ENCODE measurements at regions not wholly inside any gene's neighbourhood (a gene's known extent, or its start where the extent isn't known, plus 50 kb on each side); places are given as distances from the start of the nearest gene placed in this dataset.

DNA sequence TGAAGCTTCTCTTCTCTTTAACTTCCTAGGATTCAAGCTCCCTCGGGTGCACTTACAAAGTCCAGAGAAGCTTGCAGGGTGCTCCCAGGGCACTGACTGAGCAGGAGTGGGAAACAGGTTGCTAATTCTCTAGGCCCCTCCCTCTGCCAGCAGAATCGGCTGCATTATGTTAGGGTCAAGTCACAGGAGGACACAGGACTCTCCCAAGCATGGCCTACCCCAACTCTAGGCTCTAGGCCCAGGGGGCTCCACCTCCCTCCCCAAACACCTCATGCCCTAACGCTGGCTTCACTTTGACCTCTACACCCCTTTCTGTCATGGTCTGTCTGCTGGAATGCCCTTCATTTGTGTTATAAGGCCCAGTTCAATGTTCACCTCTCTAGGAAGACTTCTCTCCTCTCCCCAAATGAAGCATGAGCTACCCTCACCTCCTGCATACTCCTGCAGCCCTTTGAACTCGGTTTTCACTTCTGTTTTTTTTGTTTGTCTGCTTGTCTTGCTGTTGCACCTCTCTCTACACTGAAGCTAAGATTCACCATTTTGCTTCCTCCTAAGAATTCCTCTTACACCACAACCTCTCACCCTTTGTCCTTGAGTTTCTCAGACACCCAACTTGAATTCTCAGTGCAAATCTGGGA, 521.8 kb upstream of the ID2 start:
- no peak overlapping the region for H3K4me2 ChIP-seq (ENCODE audit: low read depth, low read length)
- no peaks in the 10 kb centered on the region for H3F3A ChIP-seq (ENCODE audit: insufficient read depth, low read length)
- H3K9me3 ChIP-seq (replicated peaks; ENCODE audit: insufficient read depth, low read length), result no peaks in the 10 kb centered on the region
- H3K36me3 ChIP-seq (replicated peaks; ENCODE audit: insufficient read depth, low read length), result no peaks in the 10 kb centered on the region
- TF ChIP-seq EZH2phosphoT487 (IDR thresholded peaks at IDR 0.05; ENCODE audit: low read length) (no peak), EZH2 (optimal IDR thresholded peaks at IDR 0.05; ENCODE audit: low read depth, low read length) (no peak)
- TF ChIP-seq, protein P1, sequence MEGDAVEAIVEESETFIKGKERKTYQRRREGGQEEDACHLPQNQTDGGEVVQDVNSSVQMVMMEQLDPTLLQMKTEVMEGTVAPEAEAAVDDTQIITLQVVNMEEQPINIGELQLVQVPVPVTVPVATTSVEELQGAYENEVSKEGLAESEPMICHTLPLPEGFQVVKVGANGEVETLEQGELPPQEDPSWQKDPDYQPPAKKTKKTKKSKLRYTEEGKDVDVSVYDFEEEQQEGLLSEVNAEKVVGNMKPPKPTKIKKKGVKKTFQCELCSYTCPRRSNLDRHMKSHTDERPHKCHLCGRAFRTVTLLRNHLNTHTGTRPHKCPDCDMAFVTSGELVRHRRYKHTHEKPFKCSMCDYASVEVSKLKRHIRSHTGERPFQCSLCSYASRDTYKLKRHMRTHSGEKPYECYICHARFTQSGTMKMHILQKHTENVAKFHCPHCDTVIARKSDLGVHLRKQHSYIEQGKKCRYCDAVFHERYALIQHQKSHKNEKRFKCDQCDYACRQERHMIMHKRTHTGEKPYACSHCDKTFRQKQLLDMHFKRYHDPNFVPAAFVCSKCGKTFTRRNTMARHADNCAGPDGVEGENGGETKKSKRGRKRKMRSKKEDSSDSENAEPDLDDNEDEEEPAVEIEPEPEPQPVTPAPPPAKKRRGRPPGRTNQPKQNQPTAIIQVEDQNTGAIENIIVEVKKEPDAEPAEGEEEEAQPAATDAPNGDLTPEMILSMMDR (IDR thresholded peaks at IDR 0.05; ENCODE audit: low read length), result no peak
- no peak overlapping the region for H3K27ac ChIP-seq (ENCODE audit: low read length)
- no peak overlapping the region for H2AFZ ChIP-seq (ENCODE audit: low read length)
- H3K4me1 ChIP-seq (ENCODE audit: low read length), result no peaks in the 10 kb centered on the region
- H3K9me2 ChIP-seq (replicated peaks; ENCODE audit: insufficient read depth, low read length), result no peaks in the 10 kb centered on the region
- no peaks in the 10 kb centered on the region for H3K79me2 ChIP-seq (ENCODE audit: low read length)
- DNase-seq, result no peak
- no peaks in the 10 kb centered on the region for H3K27me3 ChIP-seq (replicated peaks; ENCODE audit: insufficient read depth, low read length)
- no peak overlapping the region for H3K9ac ChIP-seq (ENCODE audit: low read length)
- H4K20me1 ChIP-seq (ENCODE audit: insufficient read depth, low read length), result no peaks in the 10 kb centered on the region
- no peak overlapping the region for H3K4me3 ChIP-seq (ENCODE audit: low read length)

DNA sequence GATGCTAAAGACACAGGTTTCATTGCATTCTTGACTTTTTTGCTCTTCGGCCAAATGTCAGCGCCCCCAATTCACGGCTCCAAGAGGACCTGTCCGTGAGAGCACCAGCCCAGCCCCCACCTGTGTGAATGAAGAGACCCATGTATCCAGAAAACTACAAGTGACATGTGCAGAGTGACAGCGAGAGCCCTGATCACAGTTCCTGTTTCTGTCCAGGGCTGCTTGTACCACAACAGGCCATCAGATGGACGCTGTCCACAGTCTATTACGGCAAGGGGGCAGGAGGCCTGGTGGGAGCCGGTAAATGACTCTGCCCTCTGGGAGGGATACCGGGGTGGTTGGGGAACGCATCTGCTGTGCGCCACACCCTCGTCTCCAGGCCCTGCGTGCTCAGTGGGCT, 520.9 kb upstream of the ID2 start:
- no peaks in the 10 kb centered on the region for H3K9me2 ChIP-seq (replicated peaks; ENCODE audit: insufficient read depth, low read length)
- TF ChIP-seq EZH2phosphoT487 (IDR thresholded peaks at IDR 0.05; ENCODE audit: low read length), result no peak
- TF ChIP-seq, protein P1 (IDR thresholded peaks at IDR 0.05; ENCODE audit: low read length), result no peak
- TF ChIP-seq EZH2 (optimal IDR thresholded peaks at IDR 0.05; ENCODE audit: low read depth, low read length), result no peak

DNA sequence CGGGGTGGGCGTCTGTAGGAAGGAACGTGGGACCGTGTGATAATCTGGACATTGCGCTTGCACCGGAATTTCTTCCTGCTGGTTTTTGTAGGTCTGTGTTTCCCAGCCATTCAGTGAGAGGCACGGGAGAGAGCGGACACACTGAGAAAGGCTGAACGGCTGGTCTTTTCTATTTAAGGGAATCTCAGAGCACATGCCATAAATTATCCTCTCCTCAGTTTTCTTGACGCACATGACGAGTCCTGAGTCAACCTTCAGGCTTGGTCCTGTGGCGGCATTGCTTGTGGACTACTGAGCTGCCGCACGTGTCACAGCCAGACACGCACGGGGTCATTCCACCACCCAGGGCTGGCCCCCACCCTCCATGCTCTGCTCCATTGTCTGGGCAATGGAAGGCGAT, 519.3 kb upstream of the ID2 start:
- H3K4me2 ChIP-seq (ENCODE audit: low read depth, low read length), result no peak overlapping the region
- no peaks in the 10 kb centered on the region for H3K27me3 ChIP-seq (replicated peaks; ENCODE audit: insufficient read depth, low read length)
- no peaks in the 10 kb centered on the region for H3K9me3 ChIP-seq (replicated peaks; ENCODE audit: insufficient read depth, low read length)
- no peaks in the 10 kb centered on the region for H3K79me2 ChIP-seq (ENCODE audit: low read length)
- no peak overlapping the region for H3K27ac ChIP-seq (ENCODE audit: low read length)
- no peaks in the 10 kb centered on the region for H3K9me2 ChIP-seq (replicated peaks; ENCODE audit: insufficient read depth, low read length)
- H3K9ac ChIP-seq (ENCODE audit: low read length), result no peak overlapping the region
- no peaks in the 10 kb centered on the region for H3K4me1 ChIP-seq (ENCODE audit: low read length)
- no peak overlapping the region for H3K4me3 ChIP-seq (ENCODE audit: low read length)
- H4K20me1 ChIP-seq (ENCODE audit: insufficient read depth, low read length), result no peaks in the 10 kb centered on the region
- H3K36me3 ChIP-seq (replicated peaks; ENCODE audit: insufficient read depth, low read length), result no peaks in the 10 kb centered on the region
- no peak overlapping the region for H2AFZ ChIP-seq (ENCODE audit: low read length)
- no peak for TF ChIP-seq EZH2 (optimal IDR thresholded peaks at IDR 0.05; ENCODE audit: low read depth, low read length)
- no peaks in the 10 kb centered on the region for H3F3A ChIP-seq (ENCODE audit: insufficient read depth, low read length)
- DNase-seq, result no peak

More for the DNA sequence above, 520.9 kb upstream of the ID2 start:
- Histone ChIP-seq H3K27me3 (replicated peaks; ENCODE audit: insufficient read depth, low read length) (no peaks in the 10 kb centered on the region), H3K9ac (ENCODE audit: low read length) (no peak overlapping the region), H3K4me1 (ENCODE audit: low read length) (no peaks in the 10 kb centered on the region), H2AFZ (ENCODE audit: low read length) (no peak overlapping the region), H3K27ac (ENCODE audit: low read length) (no peak overlapping the region), H3K36me3 (replicated peaks; ENCODE audit: insufficient read depth, low read length) (no peaks in the 10 kb centered on the region), H4K20me1 (ENCODE audit: insufficient read depth, low read length) (no peaks in the 10 kb centered on the region), H3F3A (ENCODE audit: insufficient read depth, low read length) (no peaks in the 10 kb centered on the region), H3K9me3 (replicated peaks; ENCODE audit: insufficient read depth, low read length) (no peaks in the 10 kb centered on the region), H3K4me2 (ENCODE audit: low read depth, low read length) (no peak overlapping the region), H3K79me2 (ENCODE audit: low read length) (no peaks in the 10 kb centered on the region), H3K4me3 (ENCODE audit: low read length) (no peak overlapping the region)
- DNase-seq, result no peak

DNA sequence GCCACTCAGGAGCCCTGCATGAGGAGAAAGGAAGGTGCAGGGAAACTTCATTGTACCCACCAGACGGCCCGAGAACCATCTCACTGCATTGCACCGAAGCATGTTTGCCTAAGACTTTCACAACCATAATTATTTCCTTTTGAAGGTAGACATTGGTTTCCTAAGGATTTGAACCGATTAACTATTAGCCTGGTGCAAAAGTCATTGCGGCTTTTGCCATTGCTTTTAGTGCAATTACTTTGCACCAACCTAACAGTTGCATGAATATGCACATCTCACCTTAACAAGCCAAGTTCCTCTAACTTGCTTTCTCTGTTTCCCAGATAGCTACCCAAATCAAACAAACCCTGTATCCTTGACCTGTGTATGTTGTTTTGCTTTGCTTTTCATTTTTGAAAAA, 516.3 kb upstream of the ID2 start:
- no peak overlapping the region for H3K9ac ChIP-seq (ENCODE audit: low read length)
- no peaks in the 10 kb centered on the region for H3K4me1 ChIP-seq (ENCODE audit: low read length)
- no peak overlapping the region for H3K4me2 ChIP-seq (ENCODE audit: low read depth, low read length)
- H4K20me1 ChIP-seq (ENCODE audit: insufficient read depth, low read length), result no peaks in the 10 kb centered on the region
- H3K27ac ChIP-seq (ENCODE audit: low read length), result no peak overlapping the region
- no peaks in the 10 kb centered on the region for H3F3A ChIP-seq (ENCODE audit: insufficient read depth, low read length)
- no peak for DNase-seq
- H3K9me2 ChIP-seq (replicated peaks; ENCODE audit: insufficient read depth, low read length), result no peaks in the 10 kb centered on the region
- no peaks in the 10 kb centered on the region for H3K79me2 ChIP-seq (ENCODE audit: low read length)
- no peaks in the 10 kb centered on the region for H3K27me3 ChIP-seq (replicated peaks; ENCODE audit: insufficient read depth, low read length)
- H3K4me3 ChIP-seq (ENCODE audit: low read length), result no peak overlapping the region
- H3K36me3 ChIP-seq (replicated peaks; ENCODE audit: insufficient read depth, low read length), result no peaks in the 10 kb centered on the region
- H3K9me3 ChIP-seq (replicated peaks; ENCODE audit: insufficient read depth, low read length), result no peaks in the 10 kb centered on the region
- H2AFZ ChIP-seq (ENCODE audit: low read length), result no peak overlapping the region
- TF ChIP-seq, protein P1 (IDR thresholded peaks at IDR 0.05; ENCODE audit: low read length), result no peak
- TF ChIP-seq EZH2 (optimal IDR thresholded peaks at IDR 0.05; ENCODE audit: low read depth, low read length), result no peak
- TF ChIP-seq EZH2phosphoT487 (IDR thresholded peaks at IDR 0.05; ENCODE audit: low read length), result no peak
